Esophagus squamous epithelium (tissue), 4 donors: ENCODE measurements at regions not wholly inside any gene's neighbourhood (a gene's known extent, or its start where the extent isn't known, plus 50 kb on each side); places are given as distances from the start of the nearest gene placed in this dataset.

ENCODE experiments used
- CTCF ChIP-seq, 6 experiments: fragments of 450-650 bp in 4 of 6; fragments of 200-600 bp in 2 of 6; sonication (generic) in 2 of 6; IDR thresholded peaks; one replicate each; pipeline ENCODE4 v1.5.1; 2016 to 2019; ENCODE audit warnings: antibody characterized with exemption in 6 of 6, mild to moderate bottlenecking in 4 of 6, moderate library complexity in 4 of 6
- POLR2A ChIP-seq, 4 donors: fragments of 450-650 bp; IDR thresholded peaks; one replicate each; pipeline ENCODE4 v1.6.1; 2017; ENCODE audit warnings: antibody characterized with exemption in 4 of 4, mild to moderate bottlenecking in 4 of 4, moderate library complexity in 3 of 4

DNA sequence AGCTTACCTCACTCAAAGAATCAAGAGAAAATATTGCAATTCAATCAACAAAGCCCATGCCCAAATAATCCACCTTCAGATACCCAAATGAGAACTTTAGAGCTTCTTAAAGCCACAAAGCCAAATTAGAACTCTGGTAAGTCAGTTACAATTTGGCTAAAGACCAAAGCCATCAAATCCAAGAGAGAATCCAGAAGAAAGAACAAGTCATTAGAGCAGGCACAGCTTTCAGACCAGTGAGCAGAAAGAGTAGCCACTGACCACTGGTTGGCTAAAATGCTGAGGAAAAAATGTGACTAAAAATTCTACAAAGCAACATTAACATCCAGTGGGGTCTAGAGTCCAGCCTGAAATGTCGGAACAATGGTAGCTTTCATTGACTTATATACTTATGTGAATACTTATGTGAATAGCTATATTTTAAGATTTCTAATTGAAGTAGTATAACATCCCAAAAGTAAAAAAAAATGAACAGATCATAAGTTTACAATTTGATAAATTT lies 735.2 kb upstream of the TBX3 start:
- TF ChIP-seq POLR2A (IDR thresholded peaks at IDR 0.05) (no peak), CTCF (IDR thresholded peaks at IDR 0.05) (no peak)
